ENCODE measurements at regions not wholly inside any gene's neighbourhood (a gene's known extent, or its start where the extent isn't known, plus 50 kb on each side); places are given as distances from the start of the nearest gene placed in this dataset.

GRCh38 chr5:2257326-2258244, 374.9 kb upstream of the IRX4 start:
- no peak for TF ChIP-seq CTCF (IDR thresholded peaks at IDR 0.05; ENCODE audit: low read depth, low read length, poor library complexity, severe bottlenecking)
- no peak for TF ChIP-seq EZH2phosphoT487 (IDR thresholded peaks at IDR 0.05; ENCODE audit: borderline replicate concordance, low read length)

Measured in DOHH2 (cell line).